ENCODE measurements at regions not wholly inside any gene's neighbourhood (a gene's known extent, or its start where the extent isn't known, plus 50 kb on each side); places are given as distances from the start of the nearest gene placed in this dataset.
A peak's percentile ranks its signal among the peaks of the same experiment; 100 is the strongest.
"Not testable (repeated sequence)": the region's sequence is repeated elsewhere in the genome, so short reads cannot be mapped to it uniquely, and the experiment has no call there.

GRCh38 chr9:86487838-86488233, 133.6 kb upstream of the TUT7 start:
- H3K4me3 ChIP-seq (ENCODE audit: control insufficient read depth, low read depth, low read length): no peak overlapping the region
- TF ChIP-seq CTCF (conservative IDR thresholded peaks at IDR 0.05; ENCODE audit: control insufficient read depth, insufficient read depth, low read depth, low read length): no peak
- DNase-seq (ENCODE audit: low read depth): no peak

GRCh38 chr9:86486891-86487837, 133.0 kb upstream of the TUT7 start:
- TF ChIP-seq CTCF (conservative IDR thresholded peaks at IDR 0.05; ENCODE audit: control insufficient read depth, insufficient read depth, low read depth, low read length): peak; percentile 75
- DNase-seq (ENCODE audit: low read depth): peak; percentile 80
- no peak overlapping the region for H3K4me3 ChIP-seq (ENCODE audit: control insufficient read depth, low read depth, low read length)

DNA sequence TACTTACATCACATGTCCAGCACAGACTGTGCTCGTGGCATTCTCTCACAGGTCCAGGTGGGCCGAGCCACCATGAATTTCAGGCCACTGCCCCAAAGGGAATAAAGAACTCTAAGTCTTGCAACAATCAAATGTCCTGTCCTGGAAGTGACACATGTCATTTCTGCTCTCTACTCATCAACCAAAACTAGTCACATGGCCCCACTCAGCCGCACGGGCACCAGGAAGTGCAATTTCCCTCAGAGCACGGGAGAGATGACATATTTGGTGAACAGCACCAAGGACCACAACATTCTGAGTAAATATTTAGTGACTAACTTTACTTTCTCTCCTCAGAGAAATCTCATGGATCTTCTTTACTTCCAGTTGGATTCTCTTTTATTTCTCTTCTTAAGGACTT, 131.1 kb upstream of the TUT7 start:
- no peak overlapping the region for H3K4me3 ChIP-seq (ENCODE audit: control insufficient read depth, low read depth, low read length)
- no peak for TF ChIP-seq CTCF (conservative IDR thresholded peaks at IDR 0.05; ENCODE audit: control insufficient read depth, insufficient read depth, low read depth, low read length)
- no peak for DNase-seq (ENCODE audit: low read depth)

GRCh38 chr9:86483496-86483895, 129.3 kb upstream of the TUT7 start:
- no peak overlapping the region for H3K4me3 ChIP-seq (ENCODE audit: control insufficient read depth, low read depth, low read length)
- no peak for TF ChIP-seq CTCF (conservative IDR thresholded peaks at IDR 0.05; ENCODE audit: control insufficient read depth, insufficient read depth, low read depth, low read length)
- DNase-seq (ENCODE audit: low read depth): no peak

- H3K4me3 ChIP-seq (ENCODE audit: control insufficient read depth, low read depth, low read length): no peak overlapping the region
- no peak for TF ChIP-seq CTCF (conservative IDR thresholded peaks at IDR 0.05; ENCODE audit: control insufficient read depth, insufficient read depth, low read depth, low read length)
- DNase-seq (ENCODE audit: low read depth): no peak
Measured at GRCh38 chr9:86481466-86481865, 127.3 kb upstream of the TUT7 start.

DNA sequence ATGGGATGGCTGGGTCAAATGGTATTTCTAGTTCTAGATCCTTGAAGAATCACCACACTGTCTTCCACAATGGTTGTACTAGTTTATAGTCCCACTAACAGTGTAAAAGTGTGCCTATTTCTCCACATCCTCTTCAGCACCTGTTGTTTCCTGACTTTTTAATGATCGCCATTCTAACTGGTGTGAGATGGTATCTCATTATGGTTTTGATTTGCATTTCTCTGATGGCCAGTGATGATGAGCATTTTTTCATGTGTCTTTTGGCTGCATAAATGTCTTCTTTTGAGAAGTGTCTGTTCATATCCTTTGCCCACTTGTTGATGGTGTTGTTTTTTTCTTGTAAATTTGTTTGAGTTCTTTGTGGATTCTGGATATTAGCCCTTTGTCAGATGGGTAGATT, 121.0 kb upstream of the TUT7 start:
- not testable (repeated sequence) for H3K4me3 ChIP-seq (ENCODE audit: control insufficient read depth, low read depth, low read length)

DNA sequence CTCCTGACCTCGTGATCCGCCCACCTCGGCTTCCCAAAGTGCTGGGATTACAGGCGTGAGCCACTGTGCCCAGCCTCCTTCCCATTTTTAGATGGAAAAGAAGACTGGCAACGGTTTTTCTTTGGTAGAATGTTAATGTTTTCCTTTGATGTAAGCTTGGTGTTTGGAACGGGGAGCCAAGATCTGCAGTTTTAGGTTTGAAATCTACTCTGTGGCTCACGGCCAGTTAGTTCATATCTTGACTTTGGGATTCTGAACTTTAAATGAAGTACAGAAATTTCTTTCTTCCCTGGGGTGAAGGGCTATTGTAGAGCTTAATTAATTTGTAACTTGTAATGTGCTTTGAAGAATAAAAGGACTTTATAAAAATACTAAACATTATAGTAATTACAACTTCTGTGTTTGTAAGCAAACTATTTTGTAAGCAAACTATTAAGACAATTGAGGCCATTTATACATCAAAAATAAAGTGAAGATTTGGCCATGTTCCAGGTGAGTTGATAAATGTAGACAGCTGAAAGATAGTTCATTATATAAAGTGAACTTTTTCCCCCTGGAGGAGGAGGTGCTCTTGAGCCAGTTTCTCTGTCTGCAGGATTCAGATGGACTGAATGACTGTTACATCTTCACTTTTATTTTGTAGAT, 117.1 kb upstream of the TUT7 start:
- no peak for TF ChIP-seq CTCF (conservative IDR thresholded peaks at IDR 0.05; ENCODE audit: control insufficient read depth, insufficient read depth, low read depth, low read length)
- no peak for DNase-seq (ENCODE audit: low read depth)
- no peak overlapping the region for H3K4me3 ChIP-seq (ENCODE audit: control insufficient read depth, low read depth, low read length)

More for the DNA sequence above, 121.0 kb upstream of the TUT7 start:
- not testable (repeated sequence) for DNase-seq (ENCODE audit: low read depth)
